Activated CD4-positive, alpha-beta T cell treated with anti-CD3 and anti-CD28 coated beads for 36 hours (primary cell): ENCODE measurements at regions not wholly inside any gene's neighbourhood (a gene's known extent, or its start where the extent isn't known, plus 50 kb on each side); places are given as distances from the start of the nearest gene placed in this dataset.
"Not testable (repeated sequence)": the region's sequence is repeated elsewhere in the genome, so short reads cannot be mapped to it uniquely, and the experiment has no call there.

Experiments
- ATAC-seq: fragments of 200-7000 bp; cut with Tn5 transposase; one replicate; pipeline ENCODE4 v1.10.0; 2021; ENCODE audit warnings: mild to moderate bottlenecking, moderate library complexity
- CTCF ChIA-PET: fragments of 350-600 bp; sonication (Branson Sonifier 250); formaldehyde crosslinking; loops from one replicate; lab custom pipeline; 2021; ENCODE audit warnings: antibody characterized with exemption; lab: Charles Lee
- POLR2A ChIA-PET: fragments of 350-600 bp; sonication (Branson Sonifier 250); formaldehyde crosslinking; loops from one replicate; lab custom pipeline; 2021; ENCODE audit warnings: antibody characterized with exemption, inconsistent platforms; lab: Charles Lee
- DNase-seq: peaks from one replicate; pipeline ENCODE4 v3.0.0-alpha.2; 2020
- H3K27ac Mint-ChIP-seq: one replicate; pipeline ENCODE4 v1.8.0; 2021; ENCODE audit warnings: mixed read lengths
- H3K27me3 Mint-ChIP-seq: one replicate; pipeline ENCODE4 v1.8.0; 2021; ENCODE audit warnings: mixed read lengths
- H3K36me3 Mint-ChIP-seq: one replicate; pipeline ENCODE4 v1.8.0; 2021; ENCODE audit warnings: low read depth, mixed read lengths
- H3K4me1 Mint-ChIP-seq: one replicate; pipeline ENCODE4 v1.8.0; 2021; ENCODE audit warnings: mixed read lengths
- H3K4me3 Mint-ChIP-seq: one replicate; pipeline ENCODE4 v1.8.0; 2021; ENCODE audit warnings: mild to moderate bottlenecking, moderate library complexity, mixed read lengths
- H3K9me3 Mint-ChIP-seq: one replicate; pipeline ENCODE4 v1.8.0; 2021; ENCODE audit warnings: low read depth, mixed read lengths
- intact Hi-C, 2 experiments: fragments of 100-400 bp; cut with DNase I in 1 of 2; cut with micrococcal nuclease in 1 of 2; formaldehyde crosslinking; loops; one replicate each; pipeline versions ENCODE4 v1.14.2 to v1.15.1; 2022 to 2024; cut with DNase I, micrococcal nuclease

DNA sequence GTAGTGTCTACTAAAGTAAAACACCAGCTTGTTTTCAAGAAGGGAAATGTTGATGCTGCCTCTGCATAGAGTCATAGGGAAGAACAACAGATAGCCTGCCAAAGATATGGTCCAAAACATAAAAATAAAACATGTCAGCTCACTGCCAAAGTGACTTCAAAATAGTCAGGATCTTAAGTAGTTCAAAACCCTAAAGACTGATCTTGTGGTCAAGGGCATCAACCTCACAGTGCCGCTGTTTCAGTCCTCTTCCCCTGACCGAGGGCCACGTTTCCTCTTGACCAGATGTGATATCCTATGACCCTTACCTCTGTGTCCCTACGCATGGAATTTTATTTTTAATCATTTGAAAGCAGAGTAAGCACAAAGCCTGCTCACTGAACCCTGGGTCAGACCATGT, 104.2 kb upstream of the CNKSR3 start:
- Mint-ChIP-seq H3K27ac (no peak overlapping the region), H3K4me1 (peaks cover 22% of the 10 kb centered on the region), H3K36me3 (no peaks in the 10 kb centered on the region), H3K9me3 (no peaks in the 10 kb centered on the region), H3K27me3 (peaks cover 5% of the 10 kb centered on the region), H3K4me3 (no peak overlapping the region)
- intact Hi-C loops, result no loop called here
- ATAC-seq (no peak), DNase-seq (no peak)
- ChIA-PET CTCF (interaction anchor here (1.4 kb wide), 1 partner anchor 9 kb away, joined by 3 read pairs; no protein-coding TSS in a partner anchor), POLR2A (no interaction called here)

DNA sequence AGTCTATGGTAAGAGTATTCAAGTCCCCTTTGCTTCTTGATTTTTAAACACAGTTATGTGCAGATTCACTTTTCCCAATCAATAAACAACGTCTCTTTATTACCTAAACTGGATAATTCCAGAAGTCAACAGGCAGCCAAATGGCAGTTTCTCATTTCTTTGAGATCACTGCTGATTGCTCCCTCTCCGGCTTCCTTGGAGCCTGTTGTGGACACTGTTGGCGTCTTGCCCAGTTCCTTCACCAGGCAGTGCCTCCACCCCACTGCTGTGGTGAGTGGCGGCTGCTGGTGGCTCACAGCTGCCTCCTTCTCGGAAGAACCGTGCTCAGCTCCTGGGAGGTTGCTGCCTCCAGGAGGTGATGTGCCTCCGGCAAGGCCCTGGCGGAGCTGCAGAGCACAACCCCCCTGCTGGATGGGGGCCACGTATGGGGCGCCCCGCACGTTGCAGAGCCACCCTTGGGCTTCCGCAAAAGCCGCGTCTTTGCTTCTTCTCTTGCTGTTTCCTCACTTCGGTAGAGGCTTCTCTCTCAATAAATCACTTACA, 105.1 kb upstream of the CNKSR3 start:
- H3K4me1 Mint-ChIP-seq, result peaks cover 22% of the 10 kb centered on the region
- ChIA-PET POLR2A (no interaction called here), CTCF (interaction anchor here (0.6 kb wide), 2 partner anchors 392 to 467 kb away, joined by 3 read pairs; no protein-coding TSS in a partner anchor)
- H3K9me3 Mint-ChIP-seq, result no peaks in the 10 kb centered on the region
- DNase-seq, result no peak
- no peaks in the 10 kb centered on the region for H3K36me3 Mint-ChIP-seq
- ATAC-seq, result no peak
- no peak overlapping the region for H3K4me3 Mint-ChIP-seq
- H3K27me3 Mint-ChIP-seq, result peaks cover 2% of the 10 kb centered on the region
- H3K27ac Mint-ChIP-seq, result no peak overlapping the region
- intact Hi-C loops, result no loop called here

DNA sequence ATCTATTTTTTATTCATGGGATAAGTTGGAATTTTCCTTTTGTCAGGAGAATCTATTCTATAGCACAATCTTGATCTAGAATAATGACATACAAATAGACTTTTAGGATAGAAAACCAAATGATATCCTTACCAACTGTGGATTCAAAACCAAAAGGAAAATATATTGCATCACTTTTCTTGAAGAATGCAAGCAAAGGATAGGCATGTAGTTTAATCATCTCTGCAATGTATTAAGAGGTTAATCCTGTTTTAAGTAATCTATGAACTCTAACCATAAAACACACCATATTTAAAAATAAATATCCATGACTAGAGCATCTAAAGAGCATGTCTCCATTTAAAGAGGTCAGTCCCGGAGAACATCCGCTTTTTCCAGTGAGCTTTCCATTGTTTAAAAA, 106.7 kb upstream of the CNKSR3 start:
- intact Hi-C loops, result no loop called here
- ATAC-seq (no peak), DNase-seq (no peak)
- Mint-ChIP-seq H3K27ac (no peak overlapping the region), H3K27me3 (peaks cover 4% of the 10 kb centered on the region), H3K4me3 (no peak overlapping the region), H3K9me3 (no peaks in the 10 kb centered on the region), H3K4me1 (peaks cover 11% of the 10 kb centered on the region), H3K36me3 (no peaks in the 10 kb centered on the region)
- CTCF ChIA-PET, result no interaction called here
- POLR2A ChIA-PET, result no interaction called here

DNA sequence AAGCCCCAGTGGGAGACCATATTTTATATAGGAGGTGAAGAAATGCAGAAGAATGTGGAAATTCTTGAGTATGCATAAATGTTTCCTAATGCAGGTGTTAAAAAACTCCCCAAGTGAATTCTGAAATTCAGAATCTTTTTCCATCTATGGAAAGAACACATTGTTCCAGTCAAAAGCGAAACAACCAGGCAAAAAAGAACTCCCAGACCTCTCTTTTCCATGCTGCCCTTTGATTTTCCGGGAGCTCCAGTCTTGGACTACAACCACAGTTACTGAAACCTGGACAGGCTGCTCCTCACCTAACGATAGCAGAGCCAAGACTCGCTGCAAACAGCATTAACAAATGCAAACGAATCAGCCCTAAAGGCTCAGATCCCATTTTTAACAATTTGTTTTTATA, 108.7 kb upstream of the CNKSR3 start:
- H3K36me3 Mint-ChIP-seq, result no peaks in the 10 kb centered on the region
- peaks cover 4% of the 10 kb centered on the region for H3K27me3 Mint-ChIP-seq
- H3K4me1 Mint-ChIP-seq, result peaks cover 3% of the 10 kb centered on the region
- no peak overlapping the region for H3K4me3 Mint-ChIP-seq
- no peak overlapping the region for H3K27ac Mint-ChIP-seq
- intact Hi-C loops, result no loop called here
- ATAC-seq (no peak), DNase-seq (no peak)
- POLR2A ChIA-PET, result no interaction called here
- peaks cover under 1% of the 10 kb centered on the region for H3K9me3 Mint-ChIP-seq
- CTCF ChIA-PET, result no interaction called here

DNA sequence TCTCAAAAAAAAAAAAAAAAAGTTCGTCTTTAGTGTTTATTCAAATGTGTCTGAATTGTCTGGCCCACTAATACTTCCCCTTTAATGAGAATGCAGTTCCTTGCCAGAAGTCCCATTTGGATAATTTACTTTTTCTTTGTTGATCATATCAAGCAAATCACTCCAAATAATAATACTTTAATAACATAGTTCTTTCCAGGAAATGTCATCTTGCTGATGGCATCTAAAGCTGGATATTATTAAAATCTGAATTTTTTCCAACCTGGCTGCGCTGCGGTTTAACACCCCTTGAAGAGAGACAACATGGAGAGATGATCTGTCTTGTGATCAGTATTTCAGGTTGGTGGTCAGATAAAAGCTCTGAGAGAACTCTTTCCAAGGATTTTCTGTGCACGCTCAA, 111.2 kb upstream of the CNKSR3 start:
- no peak for ATAC-seq
- ChIA-PET CTCF (interaction anchor here (0.6 kb wide), 2 partner anchors 9 to 367 kb away, joined by 3 read pairs; no protein-coding TSS in a partner anchor), POLR2A (no interaction called here)
- Mint-ChIP-seq H3K36me3 (no peaks in the 10 kb centered on the region), H3K27ac (no peak overlapping the region), H3K4me3 (no peak overlapping the region), H3K9me3 (peaks cover 5% of the 10 kb centered on the region), H3K4me1 (peaks cover 5% of the 10 kb centered on the region), H3K27me3 (peaks cover 4% of the 10 kb centered on the region)
- no peak for DNase-seq
- intact Hi-C loops, result no loop called here

- ATAC-seq (no peak), DNase-seq (no peak)
- Mint-ChIP-seq H3K27ac (no peak overlapping the region), H3K4me1 (peaks cover 5% of the 10 kb centered on the region), H3K4me3 (no peak overlapping the region), H3K9me3 (peaks cover 5% of the 10 kb centered on the region), H3K36me3 (no peaks in the 10 kb centered on the region), H3K27me3 (peaks cover 4% of the 10 kb centered on the region)
- POLR2A ChIA-PET, result no interaction called here
- CTCF ChIA-PET, result interaction anchor here (0.6 to 1.0 kb wide), 2 partner anchors 11 to 27 kb away, joined by 3 read pairs; no protein-coding TSS in a partner anchor
- intact Hi-C loops, result no loop called here
These were observed 110.4 kb upstream of the SCAF8 start for GRCh38 chr6:154622618-154623336.

DNA sequence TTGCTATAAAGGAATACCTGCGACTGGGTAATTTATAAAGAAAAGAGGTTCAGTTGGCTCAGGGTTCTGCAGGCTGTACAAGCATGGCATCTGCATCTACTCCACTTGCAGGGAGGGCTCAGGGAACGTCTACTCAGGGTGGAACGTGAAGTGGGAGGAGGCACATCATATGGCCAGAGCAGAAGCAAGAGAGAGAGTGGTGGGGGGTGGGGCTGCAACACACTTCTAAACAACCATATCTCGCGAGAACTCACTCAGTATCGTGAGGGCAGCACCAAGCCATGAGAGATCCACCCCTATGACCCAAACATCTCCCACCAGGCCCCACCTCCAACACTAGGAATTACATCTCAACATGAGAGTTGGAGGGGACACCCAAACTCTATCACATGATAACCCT, 109.8 kb upstream of the SCAF8 start:
- POLR2A ChIA-PET, result no interaction called here
- no peak overlapping the region for H3K27ac Mint-ChIP-seq
- ATAC-seq (no peak), DNase-seq (no peak)
- H3K36me3 Mint-ChIP-seq, result no peaks in the 10 kb centered on the region
- H3K4me1 Mint-ChIP-seq, result peaks cover 5% of the 10 kb centered on the region
- H3K27me3 Mint-ChIP-seq, result peaks cover 4% of the 10 kb centered on the region
- intact Hi-C loops, result no loop called here
- no peak overlapping the region for H3K4me3 Mint-ChIP-seq
- peaks cover 5% of the 10 kb centered on the region for H3K9me3 Mint-ChIP-seq
- CTCF ChIA-PET, result interaction anchor here (0.6 to 1.0 kb wide), 3 partner anchors 28 to 289 kb away, joined by 3 read pairs; no protein-coding TSS in a partner anchor

DNA sequence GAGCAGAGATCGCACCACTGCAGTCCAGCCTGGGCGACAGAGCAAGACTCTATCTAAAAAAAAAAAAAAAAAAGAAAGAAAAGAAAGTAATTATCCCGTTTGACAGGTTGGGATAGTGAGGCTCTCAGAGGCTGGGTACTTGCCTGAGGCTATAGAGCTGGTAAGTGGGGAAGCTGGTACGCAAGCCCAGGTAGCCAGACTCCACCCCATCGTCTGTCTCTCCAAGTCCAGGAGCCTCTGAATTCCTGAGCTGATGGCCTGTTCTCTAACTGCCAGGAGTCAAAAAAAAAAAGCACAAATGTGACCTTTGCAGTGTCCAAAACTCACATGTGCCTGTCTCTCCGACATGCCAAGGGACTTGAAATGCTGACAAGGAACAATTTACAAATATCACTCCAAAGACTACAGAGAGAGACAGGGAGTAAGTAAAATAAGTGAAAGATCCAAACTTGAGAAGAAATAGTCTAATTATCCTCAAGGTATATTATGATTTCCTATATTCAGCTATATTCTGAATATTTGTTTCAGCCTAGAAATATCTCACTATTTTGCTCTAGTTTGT, 109.1 kb upstream of the SCAF8 start:
- no peak overlapping the region for H3K27ac Mint-ChIP-seq
- ChIA-PET POLR2A (no interaction called here), CTCF (interaction anchor here (0.6 to 0.7 kb wide), 2 partner anchors 231 to 288 kb away, joined by 3 read pairs; no protein-coding TSS in a partner anchor)
- H3K27me3 Mint-ChIP-seq, result peaks cover 4% of the 10 kb centered on the region
- peaks cover 5% of the 10 kb centered on the region for H3K9me3 Mint-ChIP-seq
- H3K36me3 Mint-ChIP-seq, result no peaks in the 10 kb centered on the region
- peaks cover 4% of the 10 kb centered on the region for H3K4me1 Mint-ChIP-seq
- intact Hi-C loops, result no loop called here
- H3K4me3 Mint-ChIP-seq, result no peak overlapping the region
- no peak for DNase-seq
- ATAC-seq, result no peak

DNA sequence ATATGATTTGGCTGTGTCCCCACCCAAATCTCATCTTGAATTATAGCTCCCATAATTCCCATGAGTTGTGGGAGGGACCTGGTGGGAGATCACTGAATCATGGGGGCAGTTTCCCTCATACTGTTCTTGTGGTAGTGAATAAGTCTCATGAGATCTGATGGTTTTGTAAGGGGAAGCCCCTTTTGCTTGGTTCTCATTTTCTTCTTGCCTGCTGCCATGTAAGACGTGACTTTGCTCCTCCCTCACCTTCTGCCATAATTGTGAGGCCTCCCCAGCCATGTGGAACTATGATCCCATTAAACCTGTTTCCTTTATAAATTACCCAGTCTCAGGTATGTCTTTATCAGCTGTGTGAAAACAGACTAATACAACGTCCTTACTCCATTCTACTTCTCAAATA, 108.5 kb upstream of the SCAF8 start:
- H3K9me3 Mint-ChIP-seq, H3K4me3 Mint-ChIP-seq, ATAC-seq, POLR2A ChIA-PET, H3K36me3 Mint-ChIP-seq, H3K4me1 Mint-ChIP-seq, DNase-seq, H3K27ac Mint-ChIP-seq, intact Hi-C loops, H3K27me3 Mint-ChIP-seq: not testable (repeated sequence)
- CTCF ChIA-PET, result interaction anchor here (1.4 kb wide), 1 partner anchor 50 kb away, joined by 3 read pairs; no protein-coding TSS in a partner anchor

DNA sequence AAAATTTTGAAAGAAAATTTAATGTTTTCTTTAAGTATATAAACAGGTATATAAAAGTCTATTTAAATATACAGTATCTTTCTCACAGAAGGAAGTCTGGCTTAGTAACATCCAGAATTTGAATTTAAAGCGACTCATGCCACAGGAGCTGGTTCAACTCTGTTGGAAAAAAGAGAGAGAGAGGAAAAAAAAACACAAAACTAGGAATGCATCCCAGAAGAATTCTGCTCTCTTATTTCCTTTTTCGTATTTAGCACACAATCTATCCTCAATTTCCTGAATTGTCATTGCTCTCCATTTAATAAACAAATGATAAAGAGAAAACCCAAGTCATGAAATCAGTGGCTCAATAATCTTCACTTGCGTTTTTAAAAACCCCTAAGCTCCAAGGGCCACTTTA, 107.5 kb upstream of the SCAF8 start:
- Mint-ChIP-seq H3K4me3 (no peak overlapping the region), H3K27ac (no peak overlapping the region), H3K9me3 (peaks cover 5% of the 10 kb centered on the region), H3K4me1 (peaks cover 2% of the 10 kb centered on the region), H3K36me3 (no peaks in the 10 kb centered on the region), H3K27me3 (peaks cover 2% of the 10 kb centered on the region)
- no peak for DNase-seq
- intact Hi-C loops, result no loop called here
- CTCF ChIA-PET, result interaction anchor here (1.4 kb wide), 1 partner anchor 49 kb away, joined by 3 read pairs; no protein-coding TSS in a partner anchor
- POLR2A ChIA-PET, result no interaction called here
- ATAC-seq, result no peak

DNA sequence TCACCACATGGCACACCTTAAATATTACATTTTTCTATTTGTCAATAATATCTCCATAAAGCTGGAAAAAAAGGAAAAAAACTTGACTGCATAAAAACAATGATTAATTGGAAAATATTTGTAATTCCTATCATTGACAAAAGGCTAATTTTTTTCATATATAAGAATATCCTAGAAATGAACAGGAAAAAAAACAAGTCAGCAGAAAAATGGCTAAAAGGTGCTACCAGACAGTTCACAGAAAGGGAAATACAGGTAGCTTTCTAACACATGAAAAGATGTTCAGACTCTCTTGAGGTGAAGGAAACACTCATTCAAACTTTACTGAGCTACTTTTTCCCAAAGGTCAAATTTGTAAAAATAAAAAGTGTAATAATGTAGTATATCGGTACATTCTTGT, 104.1 kb upstream of the SCAF8 start:
- no peak overlapping the region for H3K27ac Mint-ChIP-seq

More for the DNA sequence above, 104.1 kb upstream of the SCAF8 start:
- H3K27me3 Mint-ChIP-seq, result peaks cover 3% of the 10 kb centered on the region
- ATAC-seq (no peak), DNase-seq (no peak)
- H3K9me3 Mint-ChIP-seq, result peaks cover 13% of the 10 kb centered on the region
- intact Hi-C loops, result no loop called here
- ChIA-PET POLR2A (no interaction called here), CTCF (interaction anchor here (0.8 to 1.0 kb wide), 2 partner anchors 17 to 72 kb away, joined by 3 read pairs; no protein-coding TSS in a partner anchor)
- peaks cover 2% of the 10 kb centered on the region for H3K4me1 Mint-ChIP-seq
- H3K36me3 Mint-ChIP-seq, result no peaks in the 10 kb centered on the region
- no peak overlapping the region for H3K4me3 Mint-ChIP-seq
